GM12873 (cell line): ENCODE measurements at regions not wholly inside any gene's neighbourhood (a gene's known extent, or its start where the extent isn't known, plus 50 kb on each side); places are given as distances from the start of the nearest gene placed in this dataset.
A peak's percentile ranks its signal among the peaks of the same experiment; 100 is the strongest.

ENCODE experiments used
- TF ChIP-seq, protein P1 (sequence below): IDR thresholded peaks from 2 replicates; pipeline ENCODE4 v1.5.1; 2012; ENCODE audit warnings: low read depth, mild to moderate bottlenecking, moderate library complexity, low read length, control low read depth; ENCODE audit not compliant: insufficient read depth; ENCODE audit errors: missing control alignments

DNA sequence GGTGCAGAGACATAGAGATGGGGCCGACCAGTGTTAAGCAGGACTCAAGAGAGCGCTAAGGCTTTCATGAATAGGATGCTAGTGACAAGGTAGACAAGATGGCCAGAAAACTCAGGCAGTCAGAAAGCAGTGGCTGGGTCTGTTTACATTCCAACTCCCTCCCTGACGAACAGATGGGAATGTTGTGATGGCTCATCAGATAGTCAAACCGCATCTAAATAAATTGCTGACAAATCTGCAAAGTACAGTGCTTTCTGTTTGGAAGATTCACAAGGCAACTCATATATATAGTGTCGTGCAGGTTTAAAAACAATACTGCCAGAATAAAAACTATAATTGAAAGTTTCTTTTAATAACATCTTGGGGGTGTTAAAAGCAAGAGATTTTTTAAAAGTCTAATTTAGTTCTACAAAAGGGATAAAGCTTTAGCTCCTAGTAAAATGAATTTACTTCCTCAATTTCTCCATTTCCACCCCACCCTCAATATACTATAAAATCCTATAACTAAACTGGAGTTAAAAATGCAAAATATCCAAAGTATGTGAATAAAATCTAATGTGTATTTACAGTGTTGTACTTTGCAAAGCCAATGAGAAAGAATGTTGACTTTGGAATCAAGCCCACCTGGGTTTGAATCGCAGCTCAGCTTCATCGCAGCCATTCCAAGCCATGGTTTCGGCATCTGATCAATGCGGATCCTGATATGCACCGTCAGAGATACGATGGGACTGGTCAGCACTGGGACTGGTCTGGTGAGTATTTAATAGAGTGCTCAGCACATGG, 247.3 kb upstream of the PDE10A start:
- TF ChIP-seq, protein P1, sequence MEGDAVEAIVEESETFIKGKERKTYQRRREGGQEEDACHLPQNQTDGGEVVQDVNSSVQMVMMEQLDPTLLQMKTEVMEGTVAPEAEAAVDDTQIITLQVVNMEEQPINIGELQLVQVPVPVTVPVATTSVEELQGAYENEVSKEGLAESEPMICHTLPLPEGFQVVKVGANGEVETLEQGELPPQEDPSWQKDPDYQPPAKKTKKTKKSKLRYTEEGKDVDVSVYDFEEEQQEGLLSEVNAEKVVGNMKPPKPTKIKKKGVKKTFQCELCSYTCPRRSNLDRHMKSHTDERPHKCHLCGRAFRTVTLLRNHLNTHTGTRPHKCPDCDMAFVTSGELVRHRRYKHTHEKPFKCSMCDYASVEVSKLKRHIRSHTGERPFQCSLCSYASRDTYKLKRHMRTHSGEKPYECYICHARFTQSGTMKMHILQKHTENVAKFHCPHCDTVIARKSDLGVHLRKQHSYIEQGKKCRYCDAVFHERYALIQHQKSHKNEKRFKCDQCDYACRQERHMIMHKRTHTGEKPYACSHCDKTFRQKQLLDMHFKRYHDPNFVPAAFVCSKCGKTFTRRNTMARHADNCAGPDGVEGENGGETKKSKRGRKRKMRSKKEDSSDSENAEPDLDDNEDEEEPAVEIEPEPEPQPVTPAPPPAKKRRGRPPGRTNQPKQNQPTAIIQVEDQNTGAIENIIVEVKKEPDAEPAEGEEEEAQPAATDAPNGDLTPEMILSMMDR: no peak

- TF ChIP-seq, protein P1: no peak
Observed at GRCh38 chr6:165906736-165907135, 243.7 kb upstream of the PDE10A start.

- TF ChIP-seq, protein P1: no peak
Observed at GRCh38 chr6:165905744-165906143, 242.7 kb upstream of the PDE10A start.

GRCh38 chr6:165900970-165901369, 237.9 kb upstream of the PDE10A start:
- TF ChIP-seq, protein P1: no peak

DNA sequence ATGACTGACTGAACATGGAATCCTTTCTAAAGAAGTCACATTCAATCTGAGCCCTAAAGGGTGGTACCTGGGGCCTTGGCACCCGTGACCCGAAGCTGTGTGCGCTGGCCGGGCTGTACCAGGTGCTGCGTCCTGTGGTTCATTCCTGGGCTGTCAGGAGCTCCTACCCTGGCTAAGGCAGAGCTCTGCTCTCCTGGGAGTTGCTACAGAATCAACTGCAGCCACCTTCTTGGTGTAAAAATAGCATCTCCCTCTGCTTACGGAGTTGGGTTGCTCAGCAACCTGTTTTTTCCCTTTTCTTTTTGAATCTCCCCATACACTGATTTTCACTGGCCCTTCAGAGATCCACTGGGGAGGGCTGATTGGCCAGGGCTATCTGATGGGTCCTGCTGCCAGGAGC, 236.6 kb upstream of the PDE10A start:
- TF ChIP-seq, protein P1: no peak

DNA sequence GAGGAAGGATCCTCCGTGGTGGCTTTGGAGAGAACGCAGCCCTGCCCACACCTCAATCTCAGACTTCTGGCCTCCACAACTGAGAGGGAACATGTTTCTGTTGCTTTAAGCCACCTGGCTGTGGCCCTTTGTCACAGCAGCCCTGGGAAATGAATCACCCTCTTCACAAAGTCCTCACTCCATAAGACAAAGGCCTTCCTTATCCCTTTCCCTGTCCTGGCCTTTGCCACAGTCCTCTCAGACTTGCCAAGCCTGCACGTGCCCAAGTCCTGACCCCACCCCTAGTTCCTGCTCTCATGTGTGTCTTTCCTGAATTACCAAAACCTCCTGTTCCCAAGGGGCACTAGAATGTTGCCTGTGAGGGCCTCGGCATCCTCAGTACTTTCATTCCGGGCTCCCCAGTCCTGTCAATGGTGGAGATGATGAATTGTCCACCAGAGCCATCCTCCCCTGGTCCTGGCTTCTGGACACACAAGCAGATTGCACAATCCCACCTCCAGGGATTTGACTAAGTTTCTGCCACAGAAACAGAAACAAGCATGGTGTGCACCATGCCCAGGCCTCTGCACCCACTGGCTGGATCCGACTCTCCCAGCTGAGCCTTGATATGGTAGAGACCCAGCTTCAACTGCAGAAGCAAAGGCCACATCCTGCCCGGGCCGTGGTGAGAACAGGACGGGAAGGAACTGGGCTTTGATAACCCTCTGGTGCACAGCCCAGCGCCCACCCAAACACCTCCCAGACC, 232.6 kb upstream of the PDE10A start:
- TF ChIP-seq, protein P1: peak; percentile 8

DNA sequence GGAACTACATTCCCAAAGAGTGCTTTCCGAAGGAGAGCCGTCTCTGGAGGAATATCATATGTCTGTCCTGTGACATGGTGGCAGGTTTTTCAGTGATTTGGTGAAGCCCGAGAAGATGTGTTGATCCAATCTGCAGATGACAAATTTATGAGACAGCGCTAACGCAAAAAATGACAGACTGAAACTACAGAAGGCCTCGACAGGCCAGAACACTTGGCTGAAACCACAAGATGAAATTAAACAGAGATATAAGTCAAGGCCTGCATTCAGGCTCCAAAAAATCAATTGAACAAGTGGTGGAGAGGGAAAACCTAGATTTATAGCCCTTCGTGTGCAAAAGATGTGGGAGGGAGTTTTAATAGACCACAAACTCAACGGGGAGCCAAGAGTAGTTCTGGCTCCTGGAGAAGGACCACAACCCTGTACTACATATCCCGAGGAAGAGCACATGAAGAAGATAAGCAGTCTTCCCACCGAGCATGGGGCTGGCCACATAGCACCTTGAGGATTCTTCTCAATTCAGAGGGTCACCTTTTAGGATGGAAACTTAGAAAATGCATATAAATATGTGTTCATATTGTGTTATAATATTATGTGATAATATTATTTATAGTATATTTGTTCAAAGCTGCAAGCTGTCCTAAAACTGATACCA, 231.3 kb upstream of the PDE10A start:
- TF ChIP-seq, protein P1: no peak
